Panc1 (cell line): ENCODE measurements at regions not wholly inside any gene's neighbourhood (a gene's known extent, or its start where the extent isn't known, plus 50 kb on each side); places are given as distances from the start of the nearest gene placed in this dataset.

ENCODE experiments used
- ATAC-seq: fragments of 200-7000 bp; cut with Tn5 transposase; 2 replicates; pipeline ENCODE4 v1.9.1; 2020; ENCODE audit warnings: mild to moderate bottlenecking, moderate library complexity
- BruUV-seq: library from RNA; stranded (reverse); fragments of 400-500 nt; replicated peaks from 2 replicates; lab custom pipeline; 2021; lab: Mats Ljungman, UMichigan
- CTCF ChIA-PET: fragments of 300-600 bp; sonication (Branson Sonifier 250); formaldehyde crosslinking; loops from one replicate; lab custom pipeline; 2022; ENCODE audit warnings: antibody characterized with exemption; lab: Charles Lee
- POLR2A ChIA-PET: fragments of 300-600 bp; sonication (Branson Sonifier 250); formaldehyde crosslinking; loops from one replicate; lab custom pipeline; 2022; ENCODE audit warnings: antibody characterized with exemption; lab: Charles Lee
- DNase-seq: peaks from one replicate; pipeline ENCODE4 v3.0.0-alpha.2; 2010; ENCODE audit warnings: low read depth, low spot score
- H3K27ac ChIP-seq: 2 replicates; pipeline ENCODE4 v1.5.1; 2011; ENCODE audit warnings: mild to moderate bottlenecking, low read length, inconsistent platforms
- H3K27me3 ChIP-seq: fragments of 200-500 bp; sonication (Bioruptor generic); 2 replicates; pipeline ENCODE4 v1.6.0; 2014; ENCODE audit warnings: low read length, inconsistent platforms; ENCODE audit not compliant: control insufficient read depth, insufficient read depth
- H3K36me3 ChIP-seq: fragments of 200-500 bp; sonication (Bioruptor generic); 2 replicates; pipeline ENCODE4 v1.5.1; 2014; ENCODE audit warnings: inconsistent platforms, mild to moderate bottlenecking, low read length, moderate library complexity; ENCODE audit not compliant: control insufficient read depth, insufficient read depth
- H3K4me1 ChIP-seq: 2 replicates; pipeline ENCODE4 v1.5.1; 2011; ENCODE audit warnings: inconsistent platforms, mild to moderate bottlenecking, low read length, moderate library complexity; ENCODE audit not compliant: control insufficient read depth, insufficient read depth
- H3K4me3 ChIP-seq, 2 experiments: 2 replicates each; pipeline ENCODE4 v1.5.1; 2011 to 2012; ENCODE audit warnings: low read depth in 2 of 2, low read length in 2 of 2, mild to moderate bottlenecking in 2 of 2, inconsistent platforms in 1 of 2, moderate library complexity in 1 of 2
- H3K9me3 ChIP-seq: fragments of 200-500 bp; sonication (Bioruptor generic); 2 replicates; pipeline ENCODE4 v1.5.1; 2014; ENCODE audit warnings: low read depth, mild to moderate bottlenecking, inconsistent platforms, low read length, moderate library complexity; ENCODE audit not compliant: control insufficient read depth, insufficient read depth
- POLR2AphosphoS5 ChIP-seq: IDR thresholded peaks from 2 replicates; pipeline ENCODE4 v1.6.1; 2012; ENCODE audit warnings: mild to moderate bottlenecking, low read depth, low read length, moderate library complexity
- SIN3A ChIP-seq: IDR thresholded peaks from 2 replicates; pipeline ENCODE4 v1.6.1; 2012; ENCODE audit warnings: low read depth, mild to moderate bottlenecking, low read length, moderate library complexity, borderline replicate concordance; ENCODE audit not compliant: insufficient read depth
- TCF7L2 ChIP-seq: IDR thresholded peaks from 2 replicates; pipeline ENCODE4 v1.6.1; 2011; ENCODE audit warnings: mild to moderate bottlenecking, low read depth, low read length, inconsistent platforms
- in situ Hi-C: cut with HindIII; loops from 2 replicates; pipeline ENCODE4 v1.10.0; 2016; ENCODE audit warnings: low sequenced_read_pairs, low pct_unique_long_range_greater_than_20kb
- intact Hi-C: fragments of 100-400 bp; cut with micrococcal nuclease; formaldehyde crosslinking; loops from one replicate; pipeline ENCODE4 v1.10.0; 2022; ENCODE audit not compliant: unreplicated experiment
- TF ChIP-seq, protein P1 (sequence below), 2 experiments: IDR thresholded peaks; 2 replicates each; pipeline ENCODE4 v1.6.1; 2011 to 2012; ENCODE audit warnings: low read depth in 2 of 2, control low read depth in 1 of 2, low read length in 1 of 2, mild to moderate bottlenecking in 1 of 2, moderate library complexity in 1 of 2; ENCODE audit not compliant: insufficient read depth in 1 of 2
- TF ChIP-seq, protein P2 (sequence below): fragments of 450-650 bp; IDR thresholded peaks from 2 replicates; pipeline ENCODE4 v1.5.1; 2017; ENCODE audit warnings: mild to moderate bottlenecking

GRCh38 chr10:9645928-9646600, 1371.6 kb upstream of the CELF2 start:
- BruUV-seq: no TSS peak
- no peaks in the 10 kb centered on the region for H3K36me3 ChIP-seq
- ATAC-seq (no peak), DNase-seq (no peak)
- POLR2A ChIA-PET: no interaction called here
- no peak overlapping the region for H3K27ac ChIP-seq
- TF ChIP-seq SIN3A: no peak
- TF ChIP-seq, protein P1, sequence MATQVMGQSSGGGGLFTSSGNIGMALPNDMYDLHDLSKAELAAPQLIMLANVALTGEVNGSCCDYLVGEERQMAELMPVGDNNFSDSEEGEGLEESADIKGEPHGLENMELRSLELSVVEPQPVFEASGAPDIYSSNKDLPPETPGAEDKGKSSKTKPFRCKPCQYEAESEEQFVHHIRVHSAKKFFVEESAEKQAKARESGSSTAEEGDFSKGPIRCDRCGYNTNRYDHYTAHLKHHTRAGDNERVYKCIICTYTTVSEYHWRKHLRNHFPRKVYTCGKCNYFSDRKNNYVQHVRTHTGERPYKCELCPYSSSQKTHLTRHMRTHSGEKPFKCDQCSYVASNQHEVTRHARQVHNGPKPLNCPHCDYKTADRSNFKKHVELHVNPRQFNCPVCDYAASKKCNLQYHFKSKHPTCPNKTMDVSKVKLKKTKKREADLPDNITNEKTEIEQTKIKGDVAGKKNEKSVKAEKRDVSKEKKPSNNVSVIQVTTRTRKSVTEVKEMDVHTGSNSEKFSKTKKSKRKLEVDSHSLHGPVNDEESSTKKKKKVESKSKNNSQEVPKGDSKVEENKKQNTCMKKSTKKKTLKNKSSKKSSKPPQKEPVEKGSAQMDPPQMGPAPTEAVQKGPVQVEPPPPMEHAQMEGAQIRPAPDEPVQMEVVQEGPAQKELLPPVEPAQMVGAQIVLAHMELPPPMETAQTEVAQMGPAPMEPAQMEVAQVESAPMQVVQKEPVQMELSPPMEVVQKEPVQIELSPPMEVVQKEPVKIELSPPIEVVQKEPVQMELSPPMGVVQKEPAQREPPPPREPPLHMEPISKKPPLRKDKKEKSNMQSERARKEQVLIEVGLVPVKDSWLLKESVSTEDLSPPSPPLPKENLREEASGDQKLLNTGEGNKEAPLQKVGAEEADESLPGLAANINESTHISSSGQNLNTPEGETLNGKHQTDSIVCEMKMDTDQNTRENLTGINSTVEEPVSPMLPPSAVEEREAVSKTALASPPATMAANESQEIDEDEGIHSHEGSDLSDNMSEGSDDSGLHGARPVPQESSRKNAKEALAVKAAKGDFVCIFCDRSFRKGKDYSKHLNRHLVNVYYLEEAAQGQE (IDR thresholded peaks at IDR 0.05; ENCODE audit: insufficient read depth in 1 of 2, low read depth in 2 of 2, low read length in 1 of 2): no peak
- no peak for TF ChIP-seq POLR2AphosphoS5
- TF ChIP-seq TCF7L2: no peak
- TF ChIP-seq, protein P2, sequence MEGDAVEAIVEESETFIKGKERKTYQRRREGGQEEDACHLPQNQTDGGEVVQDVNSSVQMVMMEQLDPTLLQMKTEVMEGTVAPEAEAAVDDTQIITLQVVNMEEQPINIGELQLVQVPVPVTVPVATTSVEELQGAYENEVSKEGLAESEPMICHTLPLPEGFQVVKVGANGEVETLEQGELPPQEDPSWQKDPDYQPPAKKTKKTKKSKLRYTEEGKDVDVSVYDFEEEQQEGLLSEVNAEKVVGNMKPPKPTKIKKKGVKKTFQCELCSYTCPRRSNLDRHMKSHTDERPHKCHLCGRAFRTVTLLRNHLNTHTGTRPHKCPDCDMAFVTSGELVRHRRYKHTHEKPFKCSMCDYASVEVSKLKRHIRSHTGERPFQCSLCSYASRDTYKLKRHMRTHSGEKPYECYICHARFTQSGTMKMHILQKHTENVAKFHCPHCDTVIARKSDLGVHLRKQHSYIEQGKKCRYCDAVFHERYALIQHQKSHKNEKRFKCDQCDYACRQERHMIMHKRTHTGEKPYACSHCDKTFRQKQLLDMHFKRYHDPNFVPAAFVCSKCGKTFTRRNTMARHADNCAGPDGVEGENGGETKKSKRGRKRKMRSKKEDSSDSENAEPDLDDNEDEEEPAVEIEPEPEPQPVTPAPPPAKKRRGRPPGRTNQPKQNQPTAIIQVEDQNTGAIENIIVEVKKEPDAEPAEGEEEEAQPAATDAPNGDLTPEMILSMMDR: no peak
- in situ Hi-C loops: no loop called here
- H3K4me3 ChIP-seq: no peak overlapping the region
- CTCF ChIA-PET: no interaction called here
- intact Hi-C loops: no loop called here
- H3K4me1 ChIP-seq: no peaks in the 10 kb centered on the region
- no peaks in the 10 kb centered on the region for H3K27me3 ChIP-seq
- no peaks in the 10 kb centered on the region for H3K9me3 ChIP-seq

GRCh38 chr10:9654261-9654660, 1363.4 kb upstream of the CELF2 start:
- DNase-seq: no peak
- ChIA-PET POLR2A (no interaction called here), CTCF (no interaction called here)
- H3K27me3 ChIP-seq: no peaks in the 10 kb centered on the region
- intact Hi-C loops: no loop called here
- TF ChIP-seq, protein P2: no peak
- no peak for TF ChIP-seq SIN3A
- TF ChIP-seq, protein P1 (IDR thresholded peaks at IDR 0.05; ENCODE audit: insufficient read depth in 1 of 2, low read depth in 2 of 2, low read length in 1 of 2): no peak
- no peak for TF ChIP-seq POLR2AphosphoS5
- TF ChIP-seq TCF7L2: no peak
- no peak overlapping the region for H3K4me3 ChIP-seq
- no TSS peak for BruUV-seq
- no peaks in the 10 kb centered on the region for H3K4me1 ChIP-seq
- in situ Hi-C loops: no loop called here
- no peaks in the 10 kb centered on the region for H3K36me3 ChIP-seq
- H3K9me3 ChIP-seq: no peaks in the 10 kb centered on the region
- no peak overlapping the region for H3K27ac ChIP-seq
- no peak for ATAC-seq
